MCF 10A (cell line): ENCODE measurements at regions not wholly inside any gene's neighbourhood (a gene's known extent, or its start where the extent isn't known, plus 50 kb on each side); places are given as distances from the start of the nearest gene placed in this dataset.

ENCODE experiments used
- BruUV-seq: library from RNA; stranded (reverse); fragments of 400-500 nt; replicated peaks from 2 replicates; lab custom pipeline; 2021; lab: Mats Ljungman, UMichigan
- CTCF ChIA-PET: fragments of 300-600 bp; sonication (Branson Sonifier 250); formaldehyde crosslinking; extraction: SDS; loops from one replicate; lab custom pipeline; 2021; ENCODE audit warnings: antibody characterized with exemption, inconsistent platforms; lab: Yijun Ruan, JAX
- POLR2A ChIA-PET: fragments of 300-600, 350-650 bp; sonication (Branson Sonifier 250); formaldehyde crosslinking; extraction: SDS; loops from one replicate; lab custom pipeline; 2020; ENCODE audit warnings: antibody characterized with exemption, inconsistent platforms; lab: Yijun Ruan, JAX
- DNase-seq: peaks from one replicate; pipeline ENCODE4 v3.0.0-alpha.2; 2018; ENCODE audit not compliant: unreplicated experiment
- H3K27ac Mint-ChIP-seq: one replicate; pipeline ENCODE4 v1.8.0; 2022; ENCODE audit warnings: mild to moderate bottlenecking, low read depth, mixed read lengths; ENCODE audit not compliant: unreplicated experiment
- H3K27me3 Mint-ChIP-seq: one replicate; pipeline ENCODE4 v1.8.0; 2022; ENCODE audit warnings: mixed read lengths; ENCODE audit not compliant: insufficient read depth, unreplicated experiment
- H3K36me3 Mint-ChIP-seq: one replicate; pipeline ENCODE4 v1.8.0; 2022; ENCODE audit warnings: mild to moderate bottlenecking, moderate library complexity, mixed read lengths; ENCODE audit not compliant: insufficient read depth, unreplicated experiment
- H3K4me1 Mint-ChIP-seq: one replicate; pipeline ENCODE4 v1.8.0; 2022; ENCODE audit warnings: mixed read lengths; ENCODE audit not compliant: insufficient read depth, unreplicated experiment
- H3K4me3 Mint-ChIP-seq: one replicate; pipeline ENCODE4 v1.8.0; 2022; ENCODE audit warnings: mild to moderate bottlenecking, moderate library complexity, mixed read lengths; ENCODE audit not compliant: unreplicated experiment
- H3K9me3 Mint-ChIP-seq: one replicate; pipeline ENCODE4 v1.8.0; 2022; ENCODE audit warnings: mixed read lengths; ENCODE audit not compliant: unreplicated experiment
- intact Hi-C: fragments of 100-400 bp; cut with micrococcal nuclease; formaldehyde crosslinking; loops from 2 replicates; pipeline ENCODE4 v1.14.1; 2022
- TF ChIP-seq, protein P1 (sequence below): fragments of 200-600 bp; IDR thresholded peaks from one replicate; pipeline ENCODE4 v1.8.0; 2022; ENCODE audit warnings: antibody characterized with exemption, mild to moderate bottlenecking; ENCODE audit not compliant: unreplicated experiment

DNA sequence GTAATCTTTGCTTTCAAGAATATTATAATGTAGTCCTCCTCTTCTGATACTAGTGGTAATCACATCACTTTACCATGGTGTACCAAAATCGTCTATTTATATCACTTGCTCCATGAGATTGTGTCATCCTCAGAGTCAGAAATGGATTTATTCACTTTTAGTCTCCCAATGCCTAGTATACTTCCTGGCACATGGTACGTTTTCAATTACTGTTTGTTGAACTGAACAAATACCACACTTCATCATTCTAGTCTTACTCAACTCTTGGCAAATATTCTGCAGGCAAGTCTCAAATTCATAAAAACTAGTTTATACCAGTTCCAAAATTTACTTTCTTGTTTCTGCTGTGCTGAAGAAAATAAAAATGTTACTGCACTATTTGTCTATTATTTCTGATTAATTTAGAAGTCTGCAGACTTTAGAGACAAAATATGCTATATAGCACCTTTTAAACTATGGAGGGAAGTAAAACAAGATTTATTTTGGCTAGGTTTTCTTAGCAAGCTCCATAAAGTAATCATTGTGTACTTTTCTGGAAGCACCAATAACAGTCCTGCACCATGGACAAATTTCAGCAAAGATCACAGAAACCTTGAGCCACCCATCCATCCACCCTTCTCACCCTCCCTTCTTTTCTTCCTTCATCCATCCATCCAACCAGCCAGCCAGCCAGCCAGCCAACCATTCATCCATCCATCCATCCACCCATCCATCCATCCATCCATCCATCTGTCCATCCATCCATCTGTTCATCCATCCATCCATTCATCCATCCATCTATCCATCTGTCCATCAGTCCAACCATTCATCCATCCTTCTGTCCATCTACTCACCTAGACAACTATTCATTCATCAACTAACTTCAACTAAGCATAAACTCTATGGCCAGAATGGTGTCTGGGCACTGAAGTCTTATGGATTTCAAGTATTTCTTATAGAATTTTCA lies 102.1 kb upstream of the STMND1 start:
- no peaks in the 10 kb centered on the region for H3K36me3 Mint-ChIP-seq
- TF ChIP-seq, protein P1, sequence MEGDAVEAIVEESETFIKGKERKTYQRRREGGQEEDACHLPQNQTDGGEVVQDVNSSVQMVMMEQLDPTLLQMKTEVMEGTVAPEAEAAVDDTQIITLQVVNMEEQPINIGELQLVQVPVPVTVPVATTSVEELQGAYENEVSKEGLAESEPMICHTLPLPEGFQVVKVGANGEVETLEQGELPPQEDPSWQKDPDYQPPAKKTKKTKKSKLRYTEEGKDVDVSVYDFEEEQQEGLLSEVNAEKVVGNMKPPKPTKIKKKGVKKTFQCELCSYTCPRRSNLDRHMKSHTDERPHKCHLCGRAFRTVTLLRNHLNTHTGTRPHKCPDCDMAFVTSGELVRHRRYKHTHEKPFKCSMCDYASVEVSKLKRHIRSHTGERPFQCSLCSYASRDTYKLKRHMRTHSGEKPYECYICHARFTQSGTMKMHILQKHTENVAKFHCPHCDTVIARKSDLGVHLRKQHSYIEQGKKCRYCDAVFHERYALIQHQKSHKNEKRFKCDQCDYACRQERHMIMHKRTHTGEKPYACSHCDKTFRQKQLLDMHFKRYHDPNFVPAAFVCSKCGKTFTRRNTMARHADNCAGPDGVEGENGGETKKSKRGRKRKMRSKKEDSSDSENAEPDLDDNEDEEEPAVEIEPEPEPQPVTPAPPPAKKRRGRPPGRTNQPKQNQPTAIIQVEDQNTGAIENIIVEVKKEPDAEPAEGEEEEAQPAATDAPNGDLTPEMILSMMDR: no peak
- no TSS peak for BruUV-seq
- H3K9me3 Mint-ChIP-seq: no peaks in the 10 kb centered on the region
- DNase-seq: peak; percentile 35
- H3K27me3 Mint-ChIP-seq: peaks cover 10% of the 10 kb centered on the region
- intact Hi-C loops: no loop called here
- H3K4me1 Mint-ChIP-seq: peaks cover 6% of the 10 kb centered on the region
- ChIA-PET POLR2A (interaction anchor here (0.6 to 1.0 kb wide), 2 partner anchors 14 to 17 kb away, joined by 3 read pairs; no protein-coding TSS in a partner anchor), CTCF (interaction anchor here (0.6 to 2.9 kb wide), 3 partner anchors 42 to 236 kb away, joined by 3 to 12 read pairs (median 4); no protein-coding TSS in a partner anchor)
- H3K4me3 Mint-ChIP-seq: no peak overlapping the region
- no peak overlapping the region for H3K27ac Mint-ChIP-seq

- TF ChIP-seq, protein P1: no peak
- no TSS peak for BruUV-seq
- intact Hi-C loops: no loop called here
- peaks cover 6% of the 10 kb centered on the region for H3K4me1 Mint-ChIP-seq
- peaks cover 10% of the 10 kb centered on the region for H3K27me3 Mint-ChIP-seq
- no peak overlapping the region for H3K27ac Mint-ChIP-seq
- DNase-seq: no peak
- CTCF ChIA-PET: no interaction called here
- no peaks in the 10 kb centered on the region for H3K36me3 Mint-ChIP-seq
- H3K9me3 Mint-ChIP-seq: no peaks in the 10 kb centered on the region
- H3K4me3 Mint-ChIP-seq: no peak overlapping the region
- POLR2A ChIA-PET: interaction anchor here (0.6 kb wide), 1 partner anchor 47 kb away, joined by 3 read pairs; no protein-coding TSS in a partner anchor
Measured at GRCh38 chr6:16998461-16998860, 103.4 kb upstream of the STMND1 start.

GRCh38 chr6:16995511-16996250 lies 106.2 kb upstream of the STMND1 start:
- peaks cover 6% of the 10 kb centered on the region for H3K4me1 Mint-ChIP-seq
- no peak overlapping the region for H3K27ac Mint-ChIP-seq
- BruUV-seq: no TSS peak
- H3K27me3 Mint-ChIP-seq: peaks cover 15% of the 10 kb centered on the region
- TF ChIP-seq, protein P1: no peak
- CTCF ChIA-PET: interaction anchor here (0.6 kb wide), 1 partner anchor 10 kb away, joined by 3 read pairs; no protein-coding TSS in a partner anchor
- no peak for DNase-seq
- H3K4me3 Mint-ChIP-seq: no peak overlapping the region
- H3K9me3 Mint-ChIP-seq: no peaks in the 10 kb centered on the region
- POLR2A ChIA-PET: no interaction called here
- intact Hi-C loops: no loop called here
- H3K36me3 Mint-ChIP-seq: no peaks in the 10 kb centered on the region

- peaks cover 15% of the 10 kb centered on the region for H3K27me3 Mint-ChIP-seq
- H3K4me1 Mint-ChIP-seq: no peaks in the 10 kb centered on the region
- no peak for DNase-seq
- no peak overlapping the region for H3K4me3 Mint-ChIP-seq
- TF ChIP-seq, protein P1: no peak
- ChIA-PET CTCF (no interaction called here), POLR2A (interaction anchor here (1.2 kb wide), 1 partner anchor 17 kb away, joined by 3 read pairs; no protein-coding TSS in a partner anchor)
- H3K9me3 Mint-ChIP-seq: peaks cover 6% of the 10 kb centered on the region
- no peaks in the 10 kb centered on the region for H3K36me3 Mint-ChIP-seq
- no TSS peak for BruUV-seq
- H3K27ac Mint-ChIP-seq: no peak overlapping the region
- intact Hi-C loops: no loop called here
Measured at GRCh38 chr6:16993396-16993795, 108.5 kb upstream of the STMND1 start.
